Gastroesophageal sphincter (tissue), 3 donors: ENCODE measurements at regions not wholly inside any gene's neighbourhood (a gene's known extent, or its start where the extent isn't known, plus 50 kb on each side); places are given as distances from the start of the nearest gene placed in this dataset.

Experiments
- CTCF ChIP-seq, 4 experiments: fragments of 200-600 bp in 2 of 4; fragments of 450-650 bp in 2 of 4; sonication (generic) in 1 of 4; IDR thresholded peaks; one replicate each; pipeline ENCODE4 v1.5.1; 2017 to 2019; ENCODE audit warnings: antibody characterized with exemption in 4 of 4, mild to moderate bottlenecking in 2 of 4, moderate library complexity in 2 of 4
- POLR2A ChIP-seq, 2 donors: fragments of 450-650 bp; IDR thresholded peaks; one replicate each; pipeline ENCODE4 v1.6.1; 2017; ENCODE audit warnings: antibody characterized with exemption in 2 of 2, mild to moderate bottlenecking in 2 of 2, moderate library complexity in 1 of 2
- POLR2AphosphoS5 ChIP-seq: sonication (generic); formaldehyde crosslinking; IDR thresholded peaks from one replicate; pipeline ENCODE4 v1.6.1; 2017; ENCODE audit warnings: antibody characterized with exemption

- TF ChIP-seq POLR2AphosphoS5 = no peak
- TF ChIP-seq CTCF (IDR thresholded peaks at IDR 0.05) = no peak
- TF ChIP-seq POLR2A (IDR thresholded peaks at IDR 0.05) = no peak
These were observed 100.4 kb upstream of the SLC44A1 start for GRCh38 chr9:105144076-105144475.
